WI38 (cell line): ENCODE measurements at regions not wholly inside any gene's neighbourhood (a gene's known extent, or its start where the extent isn't known, plus 50 kb on each side); places are given as distances from the start of the nearest gene placed in this dataset.

Experiments
- H3K4me3 ChIP-seq: 2 replicates; pipeline ENCODE4 v1.5.1; 2011; ENCODE audit warnings: low read depth, mild to moderate bottlenecking, control low read depth, low read length
- CTCF ChIP-seq: IDR thresholded peaks from 2 replicates; pipeline ENCODE4 v1.5.1; 2012; ENCODE audit warnings: low read depth, mild to moderate bottlenecking, control low read depth, low read length

GRCh38 chr9:99466104-99466503 is 244.0 kb downstream of the SEC61B start:
- TF ChIP-seq CTCF: no peak
- H3K4me3 ChIP-seq: no peak overlapping the region

- no peak overlapping the region for H3K4me3 ChIP-seq
- TF ChIP-seq CTCF: no peak
Measured at GRCh38 chr9:99466781-99467180, 244.7 kb downstream of the SEC61B start.

DNA sequence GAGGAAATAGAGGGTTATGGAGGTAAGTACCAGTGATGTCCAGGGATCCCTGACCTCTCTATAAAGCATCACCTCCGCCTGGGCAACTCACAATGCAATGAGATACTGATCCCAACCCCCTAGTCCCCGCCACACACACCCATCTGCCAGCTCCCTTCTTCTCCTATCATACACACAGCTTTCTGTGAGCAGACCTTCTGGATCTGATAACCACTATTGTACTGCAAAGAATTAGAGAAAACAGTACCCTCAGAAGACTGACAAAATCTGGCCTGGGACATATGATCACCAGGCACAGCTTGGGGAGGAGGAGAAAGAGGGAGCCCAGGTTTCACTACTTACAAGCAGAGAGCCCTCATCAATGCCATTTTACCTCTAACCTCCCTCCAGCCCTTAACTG is 249.0 kb downstream of the SEC61B start:
- TF ChIP-seq CTCF: no peak

DNA sequence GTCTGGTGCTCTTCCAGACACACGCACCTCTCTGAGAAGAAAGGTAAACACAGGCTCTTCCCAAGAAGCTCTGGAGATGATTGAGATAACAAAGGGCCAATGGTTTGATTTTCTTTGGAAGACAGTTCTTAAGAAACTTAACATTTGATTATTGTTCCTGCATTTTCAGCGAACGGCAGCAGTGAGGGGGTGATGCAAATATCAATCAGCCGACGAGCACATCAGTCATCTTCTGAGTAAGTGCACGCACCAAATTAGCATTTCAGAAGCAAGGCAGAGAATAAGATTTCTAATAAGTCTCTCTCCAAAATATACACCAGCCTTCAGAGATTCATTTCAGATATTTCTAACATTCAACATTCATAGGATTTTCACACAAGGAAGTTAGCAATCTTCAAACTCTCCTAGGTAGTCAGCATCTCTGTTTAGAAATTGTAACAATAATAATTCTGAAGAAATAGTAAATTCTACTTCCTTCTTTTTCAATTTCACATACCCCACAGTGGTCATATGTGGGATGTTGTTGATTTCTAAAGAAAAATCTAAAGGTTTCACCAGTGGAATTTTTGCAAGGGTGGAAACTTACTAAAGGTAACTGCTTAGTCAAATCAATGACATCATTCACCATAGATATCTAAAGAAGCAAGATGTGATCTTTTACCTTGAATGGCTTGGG is 250.3 kb downstream of the SEC61B start:
- H3K4me3 ChIP-seq: no peak overlapping the region
- TF ChIP-seq CTCF: no peak

More for the DNA sequence above, 249.0 kb downstream of the SEC61B start:
- H3K4me3 ChIP-seq: no peak overlapping the region

GRCh38 chr9:99472916-99473245 is 250.8 kb downstream of the SEC61B start:
- no peak overlapping the region for H3K4me3 ChIP-seq
- TF ChIP-seq CTCF: no peak

GRCh38 chr9:99474186-99474585 is 252.1 kb downstream of the SEC61B start:
- no peak for TF ChIP-seq CTCF
- H3K4me3 ChIP-seq: no peak overlapping the region

- TF ChIP-seq CTCF: no peak
- H3K4me3 ChIP-seq: no peak overlapping the region
Measured at GRCh38 chr9:99475401-99476065, 253.5 kb downstream of the SEC61B start.
